ENCODE measurements at regions not wholly inside any gene's neighbourhood (a gene's known extent, or its start where the extent isn't known, plus 50 kb on each side); places are given as distances from the start of the nearest gene placed in this dataset.

DNA sequence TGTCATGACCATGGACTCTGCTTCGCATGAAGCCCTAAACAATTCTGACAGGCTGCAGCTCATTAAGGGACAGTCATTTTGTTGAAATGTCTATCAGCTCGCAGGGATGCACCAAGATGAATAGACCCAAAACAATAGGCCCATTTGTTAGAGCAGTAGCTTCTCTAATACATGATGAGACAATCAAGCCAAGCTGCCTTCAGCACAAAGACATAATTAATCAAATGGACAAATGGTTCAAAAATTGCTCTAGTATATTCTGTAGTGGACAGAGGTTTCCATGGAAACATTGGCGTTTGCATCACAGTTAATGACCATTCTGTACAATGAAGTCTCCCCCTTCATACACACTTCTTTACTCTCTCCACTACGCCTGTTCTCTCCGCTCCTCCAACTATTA is 274.6 kb downstream of the ANXA1 start:
- TF ChIP-seq, protein P1, sequence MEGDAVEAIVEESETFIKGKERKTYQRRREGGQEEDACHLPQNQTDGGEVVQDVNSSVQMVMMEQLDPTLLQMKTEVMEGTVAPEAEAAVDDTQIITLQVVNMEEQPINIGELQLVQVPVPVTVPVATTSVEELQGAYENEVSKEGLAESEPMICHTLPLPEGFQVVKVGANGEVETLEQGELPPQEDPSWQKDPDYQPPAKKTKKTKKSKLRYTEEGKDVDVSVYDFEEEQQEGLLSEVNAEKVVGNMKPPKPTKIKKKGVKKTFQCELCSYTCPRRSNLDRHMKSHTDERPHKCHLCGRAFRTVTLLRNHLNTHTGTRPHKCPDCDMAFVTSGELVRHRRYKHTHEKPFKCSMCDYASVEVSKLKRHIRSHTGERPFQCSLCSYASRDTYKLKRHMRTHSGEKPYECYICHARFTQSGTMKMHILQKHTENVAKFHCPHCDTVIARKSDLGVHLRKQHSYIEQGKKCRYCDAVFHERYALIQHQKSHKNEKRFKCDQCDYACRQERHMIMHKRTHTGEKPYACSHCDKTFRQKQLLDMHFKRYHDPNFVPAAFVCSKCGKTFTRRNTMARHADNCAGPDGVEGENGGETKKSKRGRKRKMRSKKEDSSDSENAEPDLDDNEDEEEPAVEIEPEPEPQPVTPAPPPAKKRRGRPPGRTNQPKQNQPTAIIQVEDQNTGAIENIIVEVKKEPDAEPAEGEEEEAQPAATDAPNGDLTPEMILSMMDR (IDR thresholded peaks at IDR 0.05; ENCODE audit: insufficient read depth, low read length, poor library complexity, severe bottlenecking) = no peak
- no peak for TF ChIP-seq EZH2phosphoT487 (conservative IDR thresholded peaks at IDR 0.05; ENCODE audit: low read length)

Data from SU-DHL-6 (cell line).